Chondrocyte (in vitro differentiated cells): ENCODE measurements at regions not wholly inside any gene's neighbourhood (a gene's known extent, or its start where the extent isn't known, plus 50 kb on each side); places are given as distances from the start of the nearest gene placed in this dataset.

Source experiments
- DNase-seq: peaks from one replicate; pipeline ENCODE4 v3.0.0; 2021; ENCODE audit warnings: mixed read lengths, low spot score
- H3K27ac Mint-ChIP-seq: one replicate; pipeline ENCODE4 v1.8.0; 2021; ENCODE audit warnings: mild to moderate bottlenecking, moderate library complexity, mixed read lengths; ENCODE audit not compliant: unreplicated experiment
- H3K27me3 Mint-ChIP-seq: 2 replicates; pipeline ENCODE4 v1.8.0; 2021; ENCODE audit warnings: low read depth, mixed read lengths
- H3K36me3 Mint-ChIP-seq: 2 replicates; pipeline ENCODE4 v1.8.0; 2021; ENCODE audit warnings: low read depth, mixed read lengths
- H3K4me1 Mint-ChIP-seq: 2 replicates; pipeline ENCODE4 v1.8.0; 2021; ENCODE audit warnings: low read depth, mild to moderate bottlenecking, mixed read lengths
- H3K4me3 Mint-ChIP-seq: one replicate; pipeline ENCODE4 v1.8.0; 2021; ENCODE audit warnings: mild to moderate bottlenecking, moderate library complexity, mixed read lengths; ENCODE audit not compliant: unreplicated experiment
- H3K9me3 Mint-ChIP-seq: 2 replicates; pipeline ENCODE4 v1.8.0; 2021; ENCODE audit warnings: low read depth, mixed read lengths
- CTCF ChIP-seq: fragments of 200-600 bp; sonication (generic); IDR thresholded peaks from 2 replicates; pipeline ENCODE4 v1.5.0; 2021; ENCODE audit warnings: antibody characterized with exemption, mild to moderate bottlenecking, moderate library complexity

GRCh38 chr20:48007351-48007750 is 222.1 kb upstream of the SULF2 start:
- Mint-ChIP-seq H3K27me3 (peaks cover 9% of the 10 kb centered on the region), H3K9me3 (peaks cover 20% of the 10 kb centered on the region), H3K27ac (no peak overlapping the region), H3K4me3 (no peak overlapping the region), H3K36me3 (peaks cover 7% of the 10 kb centered on the region), H3K4me1 (peaks cover 8% of the 10 kb centered on the region)
- no peak for DNase-seq
- no peak for TF ChIP-seq CTCF

DNA sequence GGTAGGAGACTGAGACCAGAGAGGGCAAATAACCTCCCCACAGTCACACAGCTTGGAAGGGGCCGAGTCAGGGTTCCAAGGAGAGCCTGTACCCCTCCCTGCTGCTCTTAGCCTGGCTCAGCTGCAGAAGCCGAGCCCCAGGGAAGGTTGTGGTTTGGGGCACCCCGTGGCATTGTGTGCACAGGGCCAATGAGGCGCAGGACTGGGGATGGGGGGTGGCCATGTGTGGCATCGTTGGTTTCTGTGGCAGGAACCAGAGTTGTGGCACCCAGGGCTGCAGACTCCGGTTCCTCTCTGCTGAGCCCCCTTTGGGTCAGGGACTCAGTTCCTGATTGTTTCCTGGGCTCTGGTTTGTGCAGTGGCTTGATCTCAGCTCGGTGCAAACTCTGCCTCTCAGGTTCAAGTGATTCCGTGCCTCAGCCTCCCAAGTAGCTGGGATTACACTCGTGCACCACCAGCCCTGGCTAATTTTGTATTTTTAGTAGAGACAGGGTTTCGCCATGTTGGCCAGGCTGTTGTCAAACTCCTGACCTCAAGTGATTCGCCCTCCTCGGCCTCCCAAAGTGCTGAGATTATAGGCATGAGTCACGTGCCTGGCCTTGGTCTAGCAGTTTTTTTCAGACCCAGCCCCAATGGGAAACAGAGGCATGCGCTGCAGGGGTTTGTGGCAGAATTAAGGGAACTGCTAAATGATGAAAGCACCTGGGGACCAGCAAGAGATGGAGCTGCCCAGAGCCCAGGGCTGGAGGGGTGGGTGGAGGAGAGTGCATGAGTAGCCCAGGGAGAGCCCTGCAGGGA is 221.0 kb upstream of the SULF2 start:
- no peak overlapping the region for H3K27ac Mint-ChIP-seq
- DNase-seq: no peak
- no peak for TF ChIP-seq CTCF
- H3K4me1 Mint-ChIP-seq: peaks cover 7% of the 10 kb centered on the region
- H3K9me3 Mint-ChIP-seq: peaks cover 14% of the 10 kb centered on the region
- no peak overlapping the region for H3K4me3 Mint-ChIP-seq
- H3K36me3 Mint-ChIP-seq: peaks cover 1% of the 10 kb centered on the region
- H3K27me3 Mint-ChIP-seq: peaks cover 9% of the 10 kb centered on the region

- H3K27ac Mint-ChIP-seq: no peak overlapping the region
- DNase-seq: no peak
- H3K36me3 Mint-ChIP-seq: peaks cover 1% of the 10 kb centered on the region
- no peak for TF ChIP-seq CTCF
- peaks cover 9% of the 10 kb centered on the region for H3K27me3 Mint-ChIP-seq
- peaks cover 9% of the 10 kb centered on the region for H3K9me3 Mint-ChIP-seq
- peaks cover 14% of the 10 kb centered on the region for H3K4me1 Mint-ChIP-seq
- H3K4me3 Mint-ChIP-seq: no peak overlapping the region
Observed at GRCh38 chr20:48003021-48003420, 217.7 kb upstream of the SULF2 start.

- H3K4me1 Mint-ChIP-seq: peaks cover 13% of the 10 kb centered on the region
Observed at GRCh38 chr20:48002517-48002970, 217.3 kb upstream of the SULF2 start.

DNA sequence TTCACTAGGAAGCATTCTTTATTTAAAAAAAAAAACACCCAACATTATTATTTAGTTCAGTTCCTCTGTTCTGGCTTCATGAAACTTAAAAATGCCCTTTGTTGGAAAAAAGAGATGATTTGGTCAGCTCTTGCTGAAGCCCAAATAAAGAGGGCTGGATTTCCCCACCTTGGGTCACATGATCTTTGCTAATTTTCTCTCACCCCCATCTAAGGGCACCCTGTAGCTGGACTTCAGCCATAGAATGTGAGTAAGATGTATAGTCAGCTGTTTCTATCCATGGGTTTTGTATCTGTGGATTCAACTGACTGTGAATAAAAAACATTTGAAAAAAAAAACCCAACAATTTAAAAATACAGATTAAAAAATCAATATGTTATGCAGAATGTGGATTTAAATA is 213.9 kb upstream of the SULF2 start:
- no peak overlapping the region for H3K4me3 Mint-ChIP-seq
- H3K27me3 Mint-ChIP-seq: peaks cover 26% of the 10 kb centered on the region
- no peak overlapping the region for H3K27ac Mint-ChIP-seq
- no peak for DNase-seq
- peaks cover 7% of the 10 kb centered on the region for H3K4me1 Mint-ChIP-seq
- TF ChIP-seq CTCF: no peak
- H3K9me3 Mint-ChIP-seq: peaks cover 3% of the 10 kb centered on the region
- H3K36me3 Mint-ChIP-seq: peaks cover 1% of the 10 kb centered on the region

More at GRCh38 chr20:48002517-48002970, 217.3 kb upstream of the SULF2 start:
- no peak for TF ChIP-seq CTCF
- no peak overlapping the region for H3K27ac Mint-ChIP-seq
- H3K36me3 Mint-ChIP-seq: peaks cover 1% of the 10 kb centered on the region
- peaks cover 6% of the 10 kb centered on the region for H3K9me3 Mint-ChIP-seq
- H3K27me3 Mint-ChIP-seq: peaks cover 11% of the 10 kb centered on the region
- no peak for DNase-seq
- H3K4me3 Mint-ChIP-seq: no peak overlapping the region
